Gastroesophageal sphincter (tissue), 3 donors: ENCODE measurements at regions not wholly inside any gene's neighbourhood (a gene's known extent, or its start where the extent isn't known, plus 50 kb on each side); places are given as distances from the start of the nearest gene placed in this dataset.

ENCODE experiments used
- CTCF ChIP-seq, 4 experiments: fragments of 200-600 bp in 2 of 4; fragments of 450-650 bp in 2 of 4; sonication (generic) in 1 of 4; IDR thresholded peaks; one replicate each; pipeline ENCODE4 v1.5.1; 2017 to 2019; ENCODE audit warnings: antibody characterized with exemption in 4 of 4, mild to moderate bottlenecking in 2 of 4, moderate library complexity in 2 of 4
- EP300 ChIP-seq: sonication (generic); formaldehyde crosslinking; IDR thresholded peaks from one replicate; pipeline ENCODE4 v1.6.1; 2017; ENCODE audit warnings: antibody characterized with exemption, mild to moderate bottlenecking
- POLR2A ChIP-seq, 2 donors: fragments of 450-650 bp; IDR thresholded peaks; one replicate each; pipeline ENCODE4 v1.6.1; 2017; ENCODE audit warnings: antibody characterized with exemption in 2 of 2, mild to moderate bottlenecking in 2 of 2, moderate library complexity in 1 of 2

- no peak for TF ChIP-seq CTCF (IDR thresholded peaks at IDR 0.05)
- TF ChIP-seq POLR2A (IDR thresholded peaks at IDR 0.05), result no peak
- TF ChIP-seq EP300, result no peak
These were observed 242.2 kb upstream of the KBTBD8 start for GRCh38 chr3:66755924-66756323.
